ENCODE measurements at regions not wholly inside any gene's neighbourhood (a gene's known extent, or its start where the extent isn't known, plus 50 kb on each side); places are given as distances from the start of the nearest gene placed in this dataset.

GRCh38 chr16:86664522-86665318 is 86.4 kb downstream of the FOXL1 start:
- DNase-seq (ENCODE audit: low read depth), result peak; percentile 93

GRCh38 chr16:86665319-86665675 is 86.9 kb downstream of the FOXL1 start:
- DNase-seq (ENCODE audit: low read depth), result peak; percentile 62

DNA sequence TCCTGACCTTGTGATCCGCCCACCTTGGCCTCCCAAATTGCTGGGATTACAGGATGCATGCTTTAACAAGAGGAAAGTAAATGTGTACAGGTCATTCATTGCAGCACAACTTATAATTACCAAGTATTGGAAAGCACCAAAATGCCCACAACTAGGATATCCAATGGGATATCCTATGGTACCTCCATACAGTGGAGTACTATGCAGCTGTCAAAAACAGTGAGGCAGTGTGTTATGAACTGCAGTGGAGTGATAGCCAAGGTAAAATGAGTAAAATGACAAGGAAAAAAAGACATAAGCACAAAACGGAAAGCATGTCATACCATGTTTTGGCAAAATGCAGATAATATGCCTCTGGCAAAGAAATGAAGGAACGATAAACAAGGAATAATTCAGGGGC is 87.6 kb downstream of the FOXL1 start:
- no peak for DNase-seq (ENCODE audit: low read depth)

DNA sequence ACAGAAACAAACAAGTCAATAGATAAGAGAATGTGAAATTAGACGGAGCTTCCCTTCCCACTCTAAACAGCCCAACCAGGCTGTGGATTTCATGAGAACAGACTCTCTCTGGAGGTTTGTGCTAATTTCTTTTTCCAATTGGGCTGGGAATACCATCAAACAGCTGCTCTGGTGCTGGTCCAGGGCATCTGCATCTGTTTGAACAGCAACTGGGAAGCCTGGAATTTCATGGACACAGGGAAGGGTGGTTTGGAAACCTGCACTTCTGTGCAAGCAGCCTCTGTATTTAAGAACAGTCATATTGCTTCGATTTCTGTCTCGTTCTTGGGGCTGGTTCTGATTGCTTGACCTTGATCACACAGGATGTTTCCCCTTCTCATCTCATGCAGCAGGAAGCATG is 88.7 kb downstream of the FOXL1 start:
- no peak for DNase-seq (ENCODE audit: low read depth)

- no peak for DNase-seq (ENCODE audit: low read depth)
Measured at GRCh38 chr16:86668136-86668910, 90.0 kb downstream of the FOXL1 start.

DNA sequence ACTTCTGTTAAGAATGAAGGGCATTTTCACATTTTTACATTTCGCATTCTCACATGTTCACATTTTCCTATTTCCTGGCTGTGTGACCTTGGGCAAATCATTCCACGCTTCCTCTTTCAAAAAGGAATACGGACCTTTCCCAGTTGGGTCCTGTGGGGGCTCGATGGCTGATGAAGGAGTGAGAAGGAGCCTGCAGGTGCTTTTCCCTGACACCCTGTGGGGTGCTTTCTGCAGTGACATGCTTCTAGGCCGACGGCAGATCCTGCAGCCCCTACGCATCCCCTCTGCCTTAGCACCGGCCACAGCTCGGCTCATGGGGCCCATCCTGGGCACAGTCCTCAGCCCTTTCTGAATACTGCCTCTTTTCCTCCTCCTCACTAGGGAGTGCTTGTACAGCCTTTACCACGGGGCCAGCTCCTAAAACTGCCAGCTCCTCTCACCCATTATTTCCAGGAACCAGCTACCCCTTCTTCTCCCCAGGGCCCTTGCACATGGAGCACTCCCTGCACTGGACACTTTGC is 91.0 kb downstream of the FOXL1 start:
- no peak for DNase-seq (ENCODE audit: low read depth)

DNA sequence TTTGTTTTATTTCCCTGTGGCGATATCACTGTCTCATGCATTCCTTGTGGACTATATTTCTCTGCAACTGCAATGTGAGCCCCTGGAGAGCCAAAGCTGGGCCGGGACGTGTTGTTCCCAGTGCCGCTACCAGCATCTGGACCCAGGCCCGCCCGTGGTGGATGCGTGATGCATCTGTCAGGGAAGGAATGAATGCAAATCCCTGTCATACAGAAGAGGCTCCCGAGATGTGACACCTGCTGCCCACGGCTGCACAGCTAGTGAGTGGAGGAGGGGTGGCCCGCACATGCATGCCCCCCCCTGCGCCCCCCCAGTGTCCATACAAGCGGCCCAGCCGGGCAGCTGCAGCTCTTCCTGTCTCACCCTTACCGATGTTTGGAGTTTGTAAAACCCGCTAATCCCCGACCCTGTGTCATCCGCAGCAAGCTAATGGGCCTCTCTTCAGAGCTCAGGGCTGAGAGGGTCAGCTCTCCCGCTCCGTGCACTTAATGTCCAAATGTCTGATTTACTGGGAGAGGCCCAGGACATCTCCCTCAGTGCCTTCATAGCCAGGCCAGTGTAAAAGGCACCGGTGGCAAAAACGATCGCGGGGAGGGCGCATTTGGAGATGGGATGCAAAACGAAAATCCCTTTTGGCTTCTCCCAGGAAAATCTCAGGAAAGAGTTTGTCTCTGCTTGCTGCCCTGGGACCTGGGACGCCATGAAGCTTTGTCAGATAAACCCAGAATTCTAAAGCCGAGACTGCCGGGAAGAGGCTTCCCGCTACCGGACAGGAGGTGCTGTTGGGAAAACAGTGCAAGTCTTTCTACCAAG is 91.8 kb downstream of the FOXL1 start:
- DNase-seq (ENCODE audit: low read depth), result no peak

DNA sequence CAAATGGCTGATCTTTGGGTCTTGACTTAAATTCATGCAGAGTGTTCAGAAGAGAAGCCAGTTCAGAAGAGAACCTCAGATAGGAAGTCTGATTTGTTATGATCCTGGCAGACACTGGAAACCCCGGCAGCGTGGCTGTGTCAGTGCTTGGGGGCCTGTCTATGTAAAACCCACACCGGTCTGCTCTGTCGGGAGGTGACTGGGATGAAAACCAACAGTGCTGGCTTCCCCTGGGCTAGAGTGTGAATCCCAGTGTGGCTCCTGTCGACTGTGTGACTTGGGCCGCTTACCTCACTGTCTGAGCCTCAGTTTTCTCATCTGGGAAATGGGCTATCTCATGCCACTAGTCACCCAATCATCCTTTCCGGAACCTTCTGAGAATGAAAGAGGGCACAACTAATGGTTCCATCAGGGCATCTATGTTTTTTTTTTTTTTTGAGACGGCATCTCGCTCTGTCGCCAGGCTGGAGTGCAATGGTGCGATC is 92.4 kb downstream of the FOXL1 start:
- no peak for DNase-seq (ENCODE audit: low read depth)

GRCh38 chr16:86671486-86672178 is 93.3 kb downstream of the FOXL1 start:
- DNase-seq (ENCODE audit: low read depth), result no peak

DNA sequence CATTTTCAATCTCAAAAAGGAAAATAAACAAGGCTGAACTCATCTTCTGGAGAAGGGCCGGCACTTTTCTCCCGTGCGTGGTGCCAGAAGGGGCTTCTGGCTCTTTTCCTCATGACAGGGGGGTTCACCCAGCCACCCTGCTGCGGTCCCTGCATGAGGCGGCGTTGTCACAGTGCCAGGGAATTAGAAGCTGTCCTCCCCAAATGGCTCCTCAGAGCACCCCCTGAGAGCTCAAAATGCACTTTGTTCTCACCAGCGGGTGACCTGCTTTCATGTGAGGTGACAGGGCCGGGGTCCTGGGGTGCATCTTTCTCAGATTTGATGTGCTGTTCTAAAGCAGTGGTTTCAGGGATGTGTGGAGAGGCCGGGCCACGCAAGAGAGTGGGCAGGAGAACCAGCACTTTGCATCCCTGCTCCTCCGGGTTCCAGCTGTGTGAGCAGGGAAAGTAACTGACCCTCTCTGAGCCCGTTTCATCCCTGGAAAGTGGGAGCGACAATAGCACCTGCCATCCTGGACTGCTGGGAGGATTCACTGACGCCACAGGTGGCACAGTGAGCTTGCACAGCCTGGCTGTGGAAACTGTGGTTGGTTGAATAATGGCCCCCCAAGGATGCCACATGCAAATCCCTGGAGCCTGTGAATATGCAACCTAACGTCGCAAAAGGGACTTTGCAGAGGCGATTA is 94.0 kb downstream of the FOXL1 start:
- DNase-seq (ENCODE audit: low read depth), result no peak

GRCh38 chr16:86673090-86673955 is 95.0 kb downstream of the FOXL1 start:
- DNase-seq (ENCODE audit: low read depth), result no peak

- DNase-seq (ENCODE audit: low read depth), result no peak
Measured at GRCh38 chr16:86673956-86674453, 95.7 kb downstream of the FOXL1 start.

GRCh38 chr16:86676254-86676670 is 97.9 kb downstream of the FOXL1 start:
- DNase-seq (ENCODE audit: low read depth), result no peak

DNA sequence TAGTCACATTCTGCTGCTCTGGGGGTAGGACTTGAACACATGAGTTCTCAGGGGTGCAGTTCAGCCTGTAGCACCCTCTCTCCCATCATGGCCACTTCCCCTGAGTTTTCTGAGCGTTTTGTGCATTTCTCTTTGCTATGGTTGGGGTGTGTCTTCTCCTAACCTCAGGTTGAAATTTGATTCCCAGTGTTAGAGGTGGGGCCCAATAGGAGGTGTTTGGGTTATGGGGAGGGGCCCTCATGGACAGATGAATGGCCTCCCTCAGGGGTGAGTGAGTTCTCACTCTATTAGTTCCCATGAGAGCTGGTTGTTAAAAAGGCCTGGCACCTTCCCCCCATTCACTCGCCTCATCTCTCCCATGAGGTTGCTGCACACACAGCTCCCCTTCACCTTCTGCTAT is 101.1 kb downstream of the FOXL1 start:
- no peak for DNase-seq (ENCODE audit: low read depth)

DNA sequence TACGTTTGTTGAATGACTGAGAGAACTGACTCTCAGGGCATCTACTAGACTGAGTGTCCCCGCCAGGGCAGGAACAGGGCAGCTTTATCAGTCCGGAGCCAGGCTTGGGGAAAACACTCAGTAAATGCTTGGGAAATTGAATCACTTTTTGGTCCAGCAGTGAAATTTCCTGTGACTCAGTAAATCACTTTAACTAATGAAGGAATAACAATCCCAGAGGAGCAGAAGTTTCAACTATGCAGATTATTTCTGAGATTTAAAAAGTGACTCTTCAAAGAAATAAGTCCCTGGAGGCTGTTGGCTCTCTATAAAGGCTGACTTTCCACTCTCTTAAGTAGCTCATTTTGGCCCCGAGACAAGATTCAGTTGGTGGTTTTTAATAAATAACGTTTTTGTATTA is 101.8 kb downstream of the FOXL1 start:
- DNase-seq (ENCODE audit: low read depth), result peak; percentile 60

DNA sequence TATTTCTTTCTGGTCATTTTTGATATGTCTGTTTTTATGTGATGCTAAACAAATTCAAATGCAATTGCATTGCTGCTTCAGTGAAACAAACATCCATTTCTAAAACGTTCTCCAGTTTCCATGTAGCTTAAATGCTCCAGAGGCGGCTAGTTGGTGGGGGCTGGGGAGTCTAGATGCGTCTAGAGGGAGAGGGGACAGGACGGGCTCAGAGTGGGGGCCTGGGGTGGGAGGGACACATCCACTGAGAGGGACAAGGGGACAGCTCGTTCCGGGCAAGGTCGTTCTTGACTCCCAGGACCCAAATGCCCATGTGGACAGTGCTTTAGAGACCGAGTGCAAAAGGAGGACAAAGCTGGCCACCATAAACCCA is 102.3 kb downstream of the FOXL1 start:
- DNase-seq (ENCODE audit: low read depth), result no peak

- DNase-seq (ENCODE audit: low read depth), result peak; percentile 43
Measured at GRCh38 chr16:86681031-86681756, 102.8 kb downstream of the FOXL1 start.

DNA sequence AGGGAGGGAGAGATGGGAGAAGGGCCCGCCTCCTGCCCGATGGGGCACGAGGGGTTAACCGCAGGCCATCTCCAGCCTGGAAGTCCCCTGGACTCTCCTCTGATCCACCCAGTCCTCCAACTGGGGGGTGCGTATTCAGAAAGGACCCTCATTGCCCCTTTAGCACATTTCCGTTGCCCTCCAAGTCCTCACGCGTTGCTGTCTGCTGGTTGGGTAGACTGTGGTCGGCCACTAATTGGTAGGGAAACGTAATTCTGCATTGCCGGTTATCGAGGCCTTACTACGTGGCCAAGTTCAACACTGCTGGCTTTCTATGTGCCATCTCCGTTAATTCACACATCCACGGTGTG is 103.4 kb downstream of the FOXL1 start:
- no peak for DNase-seq (ENCODE audit: low read depth)

GRCh38 chr16:86682219-86682904 is 104.0 kb downstream of the FOXL1 start:
- DNase-seq (ENCODE audit: low read depth), result no peak
